ENCODE measurements at regions not wholly inside any gene's neighbourhood (a gene's known extent, or its start where the extent isn't known, plus 50 kb on each side); places are given as distances from the start of the nearest gene placed in this dataset.

GRCh38 chr9:107739601-107740082 lies 250.1 kb upstream of the KLF4 start:
- TF ChIP-seq POLR2AphosphoS5 (IDR thresholded peaks at IDR 0.05) (no peak), CTCF (IDR thresholded peaks at IDR 0.05) (no peak), POLR2A (IDR thresholded peaks at IDR 0.05) (no peak), EP300 (IDR thresholded peaks at IDR 0.05) (no peak)
